COLO668 (cell line): ENCODE measurements at regions not wholly inside any gene's neighbourhood (a gene's known extent, or its start where the extent isn't known, plus 50 kb on each side); places are given as distances from the start of the nearest gene placed in this dataset.
"Not testable (repeated sequence)": the region's sequence is repeated elsewhere in the genome, so short reads cannot be mapped to it uniquely, and the experiment has no call there.

Experiments used
- DNase-seq: peaks from one replicate; lab custom pipeline; 2025; ENCODE audit not compliant: unreplicated experiment; lab: John Stamatoyannopoulos, UW

- DNase-seq: no peak
Measured at GRCh38 chr17:30589431-30589830, 112.2 kb downstream of the GOSR1 start.

DNA sequence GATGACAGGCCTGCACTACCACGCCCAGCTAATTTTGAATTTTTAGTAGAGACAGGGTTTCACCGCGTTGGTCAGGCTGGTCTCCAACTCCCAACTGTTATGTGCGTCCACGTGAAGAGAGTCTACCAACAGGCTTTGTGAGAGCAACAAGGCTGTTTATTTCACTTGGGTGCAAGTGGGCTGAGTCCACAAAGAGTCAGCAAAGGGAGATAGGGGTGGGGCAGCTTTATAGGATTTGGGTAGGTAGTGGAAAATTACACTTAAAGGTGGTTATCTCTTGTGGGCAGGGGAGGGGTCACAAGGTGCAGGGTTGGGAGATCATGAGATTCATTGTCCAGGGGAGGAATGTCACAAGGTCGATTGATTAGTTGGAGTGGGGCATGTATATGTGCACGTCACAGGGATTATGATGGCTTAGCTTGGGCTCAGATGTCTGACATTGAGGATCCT lies 111.6 kb downstream of the GOSR1 start:
- DNase-seq: no peak

- DNase-seq: no peak
Measured at GRCh38 chr17:30586818-30587595, 109.8 kb downstream of the GOSR1 start.

GRCh38 chr17:30584810-30585209 lies 107.6 kb downstream of the GOSR1 start:
- DNase-seq: no peak

GRCh38 chr17:30580916-30581315 lies 103.7 kb downstream of the GOSR1 start:
- DNase-seq: no peak

DNA sequence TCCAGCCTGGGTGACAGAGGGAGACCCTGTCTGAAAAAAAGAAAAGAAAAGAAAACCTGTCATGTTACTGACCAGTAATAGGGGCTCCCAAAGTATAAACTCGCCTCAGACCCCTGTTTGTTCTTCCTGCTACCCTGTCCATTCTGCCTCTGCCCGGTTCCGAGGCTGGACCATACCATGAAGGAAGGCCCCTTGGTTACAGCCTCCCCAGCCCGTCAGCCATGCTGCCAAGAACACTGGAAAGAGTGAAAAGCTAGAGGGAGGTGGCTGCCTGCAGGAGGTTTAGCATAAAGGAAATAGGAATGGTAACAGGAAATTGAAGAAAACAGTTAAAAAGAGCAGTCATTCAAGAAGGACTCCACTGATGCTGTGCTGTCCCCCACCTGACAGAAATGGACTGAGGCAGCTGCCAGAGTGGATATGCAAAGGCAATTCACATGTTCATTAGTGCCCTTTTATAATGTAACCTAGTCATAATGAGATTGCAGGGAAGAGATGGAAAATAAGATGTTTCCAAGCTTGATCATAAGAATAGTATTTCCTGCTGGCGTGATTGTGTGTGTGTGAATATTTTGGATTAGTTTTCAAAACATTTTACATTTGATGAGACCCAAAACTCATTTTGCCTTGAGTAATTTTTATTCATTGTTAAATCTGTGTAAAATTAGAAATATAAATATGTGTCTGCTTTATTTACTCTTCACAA lies 102.6 kb downstream of the GOSR1 start:
- no peak for DNase-seq

DNA sequence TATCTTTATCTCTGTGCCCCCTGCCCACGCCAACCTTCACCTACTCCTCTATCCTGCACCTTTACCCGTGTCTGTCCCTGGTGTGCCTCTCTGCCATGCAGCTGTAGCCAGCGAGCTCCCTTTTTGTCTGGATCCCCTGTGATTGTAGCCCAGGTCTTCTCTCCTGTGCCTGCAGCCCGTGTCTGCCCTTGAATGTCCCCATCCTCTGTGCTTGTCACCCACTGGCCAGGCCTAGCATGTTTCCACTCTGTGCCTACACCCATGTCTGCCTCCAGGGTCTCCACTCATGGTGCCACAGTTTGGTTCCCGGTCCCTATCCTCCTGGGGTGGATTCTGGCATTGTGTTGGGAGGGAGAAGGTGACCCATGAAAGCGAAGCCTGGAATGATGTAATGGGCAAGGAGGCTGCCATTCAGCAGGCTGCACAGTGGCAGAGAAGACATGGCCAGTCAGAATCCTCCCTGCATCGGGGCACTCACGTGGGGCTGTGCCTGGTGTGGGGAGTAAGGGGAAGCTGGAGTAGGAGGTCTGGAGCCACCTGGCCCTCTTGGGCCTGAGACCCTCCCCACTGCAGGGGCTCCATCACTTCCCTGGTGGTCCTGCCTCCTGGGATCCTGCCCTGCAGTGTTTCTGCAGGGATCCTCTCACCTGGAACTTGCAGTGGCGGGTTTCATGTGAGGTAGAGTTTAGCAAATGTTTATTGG lies 101.0 kb downstream of the GOSR1 start:
- DNase-seq: not testable (repeated sequence)
